Uterus (tissue), 2 donors: ENCODE measurements at regions not wholly inside any gene's neighbourhood (a gene's known extent, or its start where the extent isn't known, plus 50 kb on each side); places are given as distances from the start of the nearest gene placed in this dataset.

Experiments used
- POLR2A ChIP-seq, 2 donors: fragments of 450-650 bp; IDR thresholded peaks; one replicate each; pipeline ENCODE4 v1.6.1; 2016; ENCODE audit warnings: antibody characterized with exemption in 2 of 2, mild to moderate bottlenecking in 1 of 2, moderate library complexity in 1 of 2
- TF ChIP-seq, protein P1 (sequence below), 4 experiments: fragments of 200-600 bp in 2 of 4; fragments of 450-650 bp in 2 of 4; sonication (generic) in 2 of 4; IDR thresholded peaks; one replicate each; pipeline ENCODE4 v1.5.1; 2016 to 2019; ENCODE audit warnings: antibody characterized with exemption in 4 of 4, mild to moderate bottlenecking in 2 of 4, moderate library complexity in 1 of 4

- TF ChIP-seq, protein P1, sequence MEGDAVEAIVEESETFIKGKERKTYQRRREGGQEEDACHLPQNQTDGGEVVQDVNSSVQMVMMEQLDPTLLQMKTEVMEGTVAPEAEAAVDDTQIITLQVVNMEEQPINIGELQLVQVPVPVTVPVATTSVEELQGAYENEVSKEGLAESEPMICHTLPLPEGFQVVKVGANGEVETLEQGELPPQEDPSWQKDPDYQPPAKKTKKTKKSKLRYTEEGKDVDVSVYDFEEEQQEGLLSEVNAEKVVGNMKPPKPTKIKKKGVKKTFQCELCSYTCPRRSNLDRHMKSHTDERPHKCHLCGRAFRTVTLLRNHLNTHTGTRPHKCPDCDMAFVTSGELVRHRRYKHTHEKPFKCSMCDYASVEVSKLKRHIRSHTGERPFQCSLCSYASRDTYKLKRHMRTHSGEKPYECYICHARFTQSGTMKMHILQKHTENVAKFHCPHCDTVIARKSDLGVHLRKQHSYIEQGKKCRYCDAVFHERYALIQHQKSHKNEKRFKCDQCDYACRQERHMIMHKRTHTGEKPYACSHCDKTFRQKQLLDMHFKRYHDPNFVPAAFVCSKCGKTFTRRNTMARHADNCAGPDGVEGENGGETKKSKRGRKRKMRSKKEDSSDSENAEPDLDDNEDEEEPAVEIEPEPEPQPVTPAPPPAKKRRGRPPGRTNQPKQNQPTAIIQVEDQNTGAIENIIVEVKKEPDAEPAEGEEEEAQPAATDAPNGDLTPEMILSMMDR (IDR thresholded peaks at IDR 0.05), result no peak
- TF ChIP-seq POLR2A (IDR thresholded peaks at IDR 0.05), result no peak
Measured at GRCh38 chr2:14321357-14321756, 311.2 kb upstream of the LRATD1 start.
